Neural progenitor cell (in vitro differentiated cells): ENCODE measurements at regions not wholly inside any gene's neighbourhood (a gene's known extent, or its start where the extent isn't known, plus 50 kb on each side); places are given as distances from the start of the nearest gene placed in this dataset.

Experiments
- EZH2 ChIP-seq: fragments of 200-600 bp; sonication (generic); IDR thresholded peaks from 2 replicates; pipeline ENCODE4 v1.6.1; 2017; ENCODE audit warnings: antibody characterized with exemption, mild to moderate bottlenecking, moderate library complexity
- TF ChIP-seq, protein P1 (sequence below): fragments of 200-600 bp; sonication (generic); IDR thresholded peaks from 2 replicates; pipeline ENCODE4 v1.5.1; 2017; ENCODE audit warnings: antibody characterized with exemption, mild to moderate bottlenecking

DNA sequence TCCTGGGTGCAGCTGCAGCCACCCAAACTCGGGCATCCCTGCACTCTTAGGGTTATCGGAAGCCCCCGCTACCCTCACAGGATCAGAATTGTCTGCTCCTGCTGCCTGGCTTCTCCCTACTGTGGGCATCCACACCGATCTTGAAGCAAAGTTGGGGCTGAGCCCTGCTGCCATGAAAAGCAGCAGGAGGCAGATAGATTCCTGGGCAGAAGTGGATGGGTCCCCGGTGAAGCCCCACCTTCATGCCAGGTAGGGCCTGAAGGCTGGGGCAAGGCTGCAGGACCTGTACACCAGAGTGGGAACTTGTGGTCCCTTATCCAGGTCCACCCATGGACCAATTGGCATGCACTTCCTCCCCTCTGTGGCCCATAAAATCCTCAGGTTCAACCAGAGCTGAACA lies 922.6 kb upstream of the KCND2 start:
- TF ChIP-seq, protein P1, sequence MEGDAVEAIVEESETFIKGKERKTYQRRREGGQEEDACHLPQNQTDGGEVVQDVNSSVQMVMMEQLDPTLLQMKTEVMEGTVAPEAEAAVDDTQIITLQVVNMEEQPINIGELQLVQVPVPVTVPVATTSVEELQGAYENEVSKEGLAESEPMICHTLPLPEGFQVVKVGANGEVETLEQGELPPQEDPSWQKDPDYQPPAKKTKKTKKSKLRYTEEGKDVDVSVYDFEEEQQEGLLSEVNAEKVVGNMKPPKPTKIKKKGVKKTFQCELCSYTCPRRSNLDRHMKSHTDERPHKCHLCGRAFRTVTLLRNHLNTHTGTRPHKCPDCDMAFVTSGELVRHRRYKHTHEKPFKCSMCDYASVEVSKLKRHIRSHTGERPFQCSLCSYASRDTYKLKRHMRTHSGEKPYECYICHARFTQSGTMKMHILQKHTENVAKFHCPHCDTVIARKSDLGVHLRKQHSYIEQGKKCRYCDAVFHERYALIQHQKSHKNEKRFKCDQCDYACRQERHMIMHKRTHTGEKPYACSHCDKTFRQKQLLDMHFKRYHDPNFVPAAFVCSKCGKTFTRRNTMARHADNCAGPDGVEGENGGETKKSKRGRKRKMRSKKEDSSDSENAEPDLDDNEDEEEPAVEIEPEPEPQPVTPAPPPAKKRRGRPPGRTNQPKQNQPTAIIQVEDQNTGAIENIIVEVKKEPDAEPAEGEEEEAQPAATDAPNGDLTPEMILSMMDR: no peak
- TF ChIP-seq EZH2: no peak
